ENCODE measurements at regions not wholly inside any gene's neighbourhood (a gene's known extent, or its start where the extent isn't known, plus 50 kb on each side); places are given as distances from the start of the nearest gene placed in this dataset.

- Histone ChIP-seq H3K9ac (ENCODE audit: low read depth, low read length) (no peak overlapping the region), H3K9me3 (ENCODE audit: insufficient read depth, low read depth, low read length) (peaks cover 13% of the 10 kb centered on the region; the same call in 1 of the 2 replicates), H3K4me1 (ENCODE audit: insufficient read depth, low read length) (0 out of 2 replicates have a peak, but pooled peaks cover 4% of the 10 kb centered on the region), H3K4me3 (ENCODE audit: low read length) (no peak overlapping the region), H3K27me3 (ENCODE audit: insufficient read depth, low read length) (no peaks in the 10 kb centered on the region), H3K36me3 (ENCODE audit: insufficient read depth, low read length) (no peaks in the 10 kb centered on the region), H3K27ac (ENCODE audit: low read depth, low read length) (no peak overlapping the region)
- WGBS: 100% methylated on average over 1 of the region's 2 CpGs
Measured at GRCh38 chr19:28530406-28531035, 682.4 kb downstream of the UQCRFS1 start.

- peaks cover 13% of the 10 kb centered on the region; the same call in 1 of the 2 replicates for H3K9me3 ChIP-seq (ENCODE audit: insufficient read depth, low read depth, low read length)
- H3K27me3 ChIP-seq (ENCODE audit: insufficient read depth, low read length): no peaks in the 10 kb centered on the region
- H3K27ac ChIP-seq (ENCODE audit: low read depth, low read length): no peak overlapping the region
- WGBS: 92% methylated on average over 2 of the region's 2 CpGs
- no peaks in the 10 kb centered on the region for H3K36me3 ChIP-seq (ENCODE audit: insufficient read depth, low read length)
- H3K4me3 ChIP-seq (ENCODE audit: low read length): no peak overlapping the region
- no peak overlapping the region for H3K9ac ChIP-seq (ENCODE audit: low read depth, low read length)
- H3K4me1 ChIP-seq (ENCODE audit: insufficient read depth, low read length): peaks cover 4% of the 10 kb centered on the region; the same call in 1 of the 2 replicates
Measured at GRCh38 chr19:28526038-28526437, 686.9 kb downstream of the UQCRFS1 start.

- Histone ChIP-seq H3K4me1 (ENCODE audit: insufficient read depth, low read length) (peaks cover 7% of the 10 kb centered on the region; the same call in 1 of the 2 replicates), H3K27me3 (ENCODE audit: insufficient read depth, low read length) (no peaks in the 10 kb centered on the region), H3K9me3 (ENCODE audit: insufficient read depth, low read depth, low read length) (peaks cover 13% of the 10 kb centered on the region; the same call in 1 of the 2 replicates), H3K9ac (ENCODE audit: low read depth, low read length) (no peak overlapping the region), H3K27ac (ENCODE audit: low read depth, low read length) (no peak overlapping the region), H3K36me3 (ENCODE audit: insufficient read depth, low read length) (no peaks in the 10 kb centered on the region), H3K4me3 (ENCODE audit: low read length) (no peak overlapping the region)
- WGBS: 94% methylated on average over 4 of the region's 4 CpGs
Measured at GRCh38 chr19:28523619-28524018, 689.3 kb downstream of the UQCRFS1 start.

DNA sequence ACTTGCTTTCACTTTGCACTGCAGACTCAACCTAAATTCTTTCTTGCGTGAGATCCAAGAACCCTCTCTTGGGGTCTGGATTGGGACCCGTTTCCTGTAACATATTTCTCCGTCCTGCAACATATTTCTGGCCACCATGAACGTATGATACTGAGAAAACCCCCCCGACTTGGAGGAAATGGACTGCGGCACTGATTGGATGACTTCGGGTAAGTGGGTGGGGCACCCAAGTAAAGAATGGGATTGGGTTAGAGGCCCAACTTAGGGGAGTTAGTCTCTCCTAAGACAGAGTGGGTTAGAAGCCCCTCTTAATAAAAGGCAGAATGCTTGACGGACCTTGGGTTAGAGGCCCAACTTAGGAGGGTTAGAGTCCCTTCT is 690.4 kb downstream of the UQCRFS1 start:
- Histone ChIP-seq H3K27ac (ENCODE audit: low read depth, low read length) (no peak overlapping the region), H3K9ac (ENCODE audit: low read depth, low read length) (no peak overlapping the region), H3K4me3 (ENCODE audit: low read length) (no peak overlapping the region), H3K4me1 (ENCODE audit: insufficient read depth, low read length) (peaks cover 7% of the 10 kb centered on the region; the same call in 1 of the 2 replicates), H3K9me3 (ENCODE audit: insufficient read depth, low read depth, low read length) (peaks cover 13% of the 10 kb centered on the region; the same call in 1 of the 2 replicates), H3K36me3 (ENCODE audit: insufficient read depth, low read length) (no peaks in the 10 kb centered on the region), H3K27me3 (ENCODE audit: insufficient read depth, low read length) (no peaks in the 10 kb centered on the region)
- whole genome bisulfite sequencing: 96% methylated on average over 8 of the region's 8 CpGs

GRCh38 chr19:28521614-28522544 is 691.1 kb downstream of the UQCRFS1 start:
- Histone ChIP-seq H3K27ac (ENCODE audit: low read depth, low read length) (no peak overlapping the region), H3K9ac (ENCODE audit: low read depth, low read length) (no peak overlapping the region), H3K27me3 (ENCODE audit: insufficient read depth, low read length) (no peaks in the 10 kb centered on the region), H3K4me3 (ENCODE audit: low read length) (no peak overlapping the region), H3K4me1 (ENCODE audit: insufficient read depth, low read length) (peaks cover 7% of the 10 kb centered on the region; the same call in 1 of the 2 replicates), H3K36me3 (ENCODE audit: insufficient read depth, low read length) (no peaks in the 10 kb centered on the region), H3K9me3 (ENCODE audit: insufficient read depth, low read depth, low read length) (peaks cover 10% of the 10 kb centered on the region; the same call in 1 of the 2 replicates)
- 89% methylated on average over 9 of the region's 9 CpGs for WGBS

- H3K4me1 ChIP-seq (ENCODE audit: insufficient read depth, low read length): peaks cover 7% of the 10 kb centered on the region; the same call in 1 of the 2 replicates
- H3K9ac ChIP-seq (ENCODE audit: low read depth, low read length): no peak overlapping the region
- H3K4me3 ChIP-seq (ENCODE audit: low read length): no peak overlapping the region
- H3K27ac ChIP-seq (ENCODE audit: low read depth, low read length): no peak overlapping the region; the same call in 1 of the 2 replicates
- H3K9me3 ChIP-seq (ENCODE audit: insufficient read depth, low read depth, low read length): peaks cover 3% of the 10 kb centered on the region; the same call in 1 of the 2 replicates
- no peaks in the 10 kb centered on the region for H3K27me3 ChIP-seq (ENCODE audit: insufficient read depth, low read length)
- H3K36me3 ChIP-seq (ENCODE audit: insufficient read depth, low read length): no peaks in the 10 kb centered on the region
Measured at GRCh38 chr19:28520998-28521568, 691.9 kb downstream of the UQCRFS1 start.

DNA sequence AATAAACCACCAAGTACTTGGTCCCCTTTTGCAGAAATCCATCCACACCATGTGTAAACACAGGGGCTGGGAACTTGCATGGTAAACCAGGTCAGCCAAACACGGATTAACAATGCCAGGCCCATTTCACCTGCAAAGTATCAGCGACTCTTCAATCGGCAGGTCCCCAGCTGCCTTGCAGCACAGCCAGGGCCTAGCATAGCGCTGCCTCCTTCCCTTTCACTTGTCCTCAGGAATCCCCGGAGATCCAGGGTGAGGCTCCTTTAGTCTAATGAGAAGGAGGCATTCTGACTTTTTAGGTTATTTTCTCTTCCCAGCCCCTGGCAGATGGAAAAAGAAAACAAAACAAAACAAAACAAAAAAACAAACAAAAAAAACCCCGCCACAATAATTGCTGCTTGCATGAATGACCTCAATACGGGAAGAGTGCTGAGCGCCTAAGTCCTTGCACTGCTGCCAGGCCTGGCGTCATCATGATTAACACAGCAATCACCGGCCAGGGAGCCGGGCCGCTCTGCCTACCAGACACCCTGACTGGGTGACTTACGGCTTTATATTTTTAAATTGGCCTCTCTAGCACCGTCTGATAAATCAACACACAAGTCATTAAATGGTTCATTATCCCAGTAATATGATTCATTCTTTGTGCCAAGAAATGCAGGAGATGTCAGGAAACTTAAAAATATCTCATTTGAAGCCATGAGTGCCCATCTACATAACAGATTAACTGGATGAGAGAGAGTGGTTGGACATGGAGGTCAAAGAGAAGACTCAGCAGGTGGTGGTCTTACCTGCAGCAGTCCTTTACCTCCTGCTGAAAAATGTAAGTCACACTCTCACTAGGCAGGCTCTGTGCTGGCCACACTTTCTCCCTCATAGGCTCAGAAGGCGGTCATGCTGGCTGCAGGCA is 692.7 kb downstream of the UQCRFS1 start:
- 77% methylated on average over 15 of the region's 15 CpGs for WGBS
- Histone ChIP-seq H3K36me3 (ENCODE audit: insufficient read depth, low read length) (no peaks in the 10 kb centered on the region), H3K4me1 (ENCODE audit: insufficient read depth, low read length) (peaks cover 13% of the 10 kb centered on the region; the same call in 1 of the 2 replicates), H3K9ac (ENCODE audit: low read depth, low read length) (no peak overlapping the region), H3K9me3 (ENCODE audit: insufficient read depth, low read depth, low read length) (no peaks in the 10 kb centered on the region), H3K27ac (ENCODE audit: low read depth, low read length) (no peak overlapping the region; the same call in 1 of the 2 replicates), H3K27me3 (ENCODE audit: insufficient read depth, low read length) (no peaks in the 10 kb centered on the region), H3K4me3 (ENCODE audit: low read length) (no peak overlapping the region)

- no peak overlapping the region for H3K27ac ChIP-seq (ENCODE audit: low read depth, low read length)
- H3K4me1 ChIP-seq (ENCODE audit: insufficient read depth, low read length): peaks cover 13% of the 10 kb centered on the region; the same call in 1 of the 2 replicates
Measured at GRCh38 chr19:28519218-28519779, 693.7 kb downstream of the UQCRFS1 start.

GRCh38 chr19:28516415-28516872 is 696.5 kb downstream of the UQCRFS1 start:
- Histone ChIP-seq H3K27ac (ENCODE audit: low read depth, low read length) (no peak overlapping the region), H3K4me3 (ENCODE audit: low read length) (no peak overlapping the region), H3K36me3 (ENCODE audit: insufficient read depth, low read length) (no peaks in the 10 kb centered on the region), H3K4me1 (ENCODE audit: insufficient read depth, low read length) (peaks cover 13% of the 10 kb centered on the region; the same call in 1 of the 2 replicates), H3K27me3 (ENCODE audit: insufficient read depth, low read length) (no peaks in the 10 kb centered on the region), H3K9me3 (ENCODE audit: insufficient read depth, low read depth, low read length) (no peaks in the 10 kb centered on the region), H3K9ac (ENCODE audit: low read depth, low read length) (no peak overlapping the region)
- WGBS: 100% methylated on average over 1 of the region's 2 CpGs

More at GRCh38 chr19:28519218-28519779, 693.7 kb downstream of the UQCRFS1 start:
- Histone ChIP-seq H3K27me3 (ENCODE audit: insufficient read depth, low read length) (no peaks in the 10 kb centered on the region), H3K4me3 (ENCODE audit: low read length) (no peak overlapping the region), H3K9me3 (ENCODE audit: insufficient read depth, low read depth, low read length) (no peaks in the 10 kb centered on the region), H3K9ac (ENCODE audit: low read depth, low read length) (no peak overlapping the region), H3K36me3 (ENCODE audit: insufficient read depth, low read length) (no peaks in the 10 kb centered on the region)
- 73% methylated on average over 8 of the region's 8 CpGs for WGBS

- 90% methylated on average over 3 of the region's 3 CpGs for WGBS
- Histone ChIP-seq H3K27ac (ENCODE audit: low read depth, low read length) (no peak overlapping the region), H3K9me3 (ENCODE audit: insufficient read depth, low read depth, low read length) (no peaks in the 10 kb centered on the region), H3K4me1 (ENCODE audit: insufficient read depth, low read length) (peaks cover 6% of the 10 kb centered on the region; the same call in 1 of the 2 replicates), H3K4me3 (ENCODE audit: low read length) (no peak overlapping the region), H3K36me3 (ENCODE audit: insufficient read depth, low read length) (no peaks in the 10 kb centered on the region), H3K9ac (ENCODE audit: low read depth, low read length) (no peak overlapping the region), H3K27me3 (ENCODE audit: insufficient read depth, low read length) (no peaks in the 10 kb centered on the region)
Measured at GRCh38 chr19:28514166-28514565, 698.8 kb downstream of the UQCRFS1 start.
